ENCODE measurements at regions not wholly inside any gene's neighbourhood (a gene's known extent, or its start where the extent isn't known, plus 50 kb on each side); places are given as distances from the start of the nearest gene placed in this dataset.
"Not testable (repeated sequence)": the region's sequence is repeated elsewhere in the genome, so short reads cannot be mapped to it uniquely, and the experiment has no call there.

DNA sequence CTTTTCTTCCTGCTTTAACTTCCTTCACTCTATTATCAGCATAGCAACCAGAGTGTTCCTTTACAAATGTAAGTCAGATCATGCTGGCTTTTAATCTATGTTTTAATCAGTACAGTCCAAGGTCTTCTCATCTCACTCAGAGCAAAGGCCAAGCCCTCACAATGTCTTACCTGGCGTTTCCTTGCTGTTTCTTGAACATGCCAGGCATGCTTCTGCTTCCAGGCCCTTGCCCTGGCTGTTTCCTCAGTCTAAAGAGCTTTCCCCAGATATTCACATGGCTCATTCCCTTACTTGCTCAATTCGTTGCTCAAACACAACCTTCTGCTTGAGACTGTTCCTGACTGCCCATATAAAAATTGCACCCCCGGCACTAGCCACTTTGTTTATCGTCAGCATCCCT is 121.7 kb upstream of the GLRA1 start:
- DNase-seq (ENCODE audit: low read depth): no peak

DNA sequence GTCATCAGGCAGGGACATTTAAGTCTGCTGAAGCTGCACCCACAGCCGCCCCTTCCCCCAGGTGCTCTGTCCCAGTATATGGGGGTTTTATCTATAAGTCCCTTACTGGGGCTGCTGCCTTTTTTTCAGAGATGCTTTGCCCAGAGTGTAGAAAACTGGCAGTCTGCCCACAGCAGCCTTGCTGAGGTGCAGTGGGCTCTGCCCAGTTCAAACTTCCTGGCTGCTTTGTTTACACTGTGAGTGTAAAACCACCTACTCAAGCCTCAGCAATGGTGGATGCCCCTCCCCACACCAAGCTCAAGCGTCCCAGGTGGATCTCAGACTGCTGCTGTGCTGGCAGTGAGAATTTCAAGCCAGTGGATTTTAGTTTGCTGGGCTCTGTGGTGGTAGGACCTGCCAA is 114.2 kb upstream of the GLRA1 start:
- not testable (repeated sequence) for DNase-seq (ENCODE audit: low read depth)

DNA sequence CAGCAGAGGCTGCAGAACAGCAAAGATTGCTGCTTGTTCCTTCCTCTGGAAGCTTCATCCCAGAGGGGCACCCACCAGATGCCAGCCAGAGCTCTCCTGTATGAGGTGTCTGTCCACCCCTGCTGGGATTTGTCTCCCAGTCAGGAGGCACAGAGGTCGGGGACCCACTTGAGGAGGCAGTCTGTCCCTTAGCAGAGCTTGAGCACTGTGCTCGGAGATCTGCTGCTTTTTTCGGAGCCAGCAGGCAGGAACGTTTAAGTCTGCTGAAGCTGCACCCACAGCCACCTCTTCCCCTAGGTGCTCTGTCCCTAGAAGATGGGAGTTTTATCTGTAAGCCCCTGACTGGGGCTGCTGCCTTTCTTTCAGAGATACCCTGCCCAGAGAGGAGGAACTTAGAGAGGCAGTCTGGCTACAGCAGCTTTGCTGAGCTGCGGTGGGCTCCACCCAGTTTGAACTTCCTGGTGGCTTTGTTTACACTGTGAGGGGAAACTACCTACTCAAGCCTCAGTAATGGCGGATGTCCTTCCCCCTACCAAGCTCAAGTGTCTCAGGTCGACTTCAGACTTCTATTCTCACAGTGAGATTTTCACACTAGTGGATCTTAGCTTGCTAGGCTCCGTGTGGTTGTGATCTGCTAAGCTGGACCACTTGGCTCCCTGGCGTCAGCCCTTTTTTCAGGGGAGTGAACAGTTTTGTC is 101.8 kb upstream of the GLRA1 start:
- not testable (repeated sequence) for DNase-seq (ENCODE audit: low read depth)

DNA sequence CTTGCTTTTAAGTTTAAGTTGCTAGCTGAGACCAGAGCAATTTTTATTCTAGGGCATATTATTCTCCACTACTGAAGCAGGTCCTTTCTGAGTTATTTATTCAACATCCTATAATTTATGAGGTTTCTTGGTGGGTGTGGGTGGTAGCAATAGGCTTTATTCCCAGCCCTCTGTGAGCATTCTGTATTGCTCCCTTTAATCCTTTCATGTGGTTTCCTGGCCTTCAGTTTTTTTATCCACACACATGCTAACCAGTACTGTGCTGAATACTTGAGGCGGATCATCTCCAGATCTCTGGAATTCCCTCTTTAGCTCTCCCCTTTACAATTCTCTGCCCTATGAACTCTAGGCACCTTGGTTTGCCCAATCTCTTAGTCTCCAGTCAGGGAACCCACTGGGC is 91.8 kb upstream of the GLRA1 start:
- DNase-seq (ENCODE audit: low read depth): no peak

DNA sequence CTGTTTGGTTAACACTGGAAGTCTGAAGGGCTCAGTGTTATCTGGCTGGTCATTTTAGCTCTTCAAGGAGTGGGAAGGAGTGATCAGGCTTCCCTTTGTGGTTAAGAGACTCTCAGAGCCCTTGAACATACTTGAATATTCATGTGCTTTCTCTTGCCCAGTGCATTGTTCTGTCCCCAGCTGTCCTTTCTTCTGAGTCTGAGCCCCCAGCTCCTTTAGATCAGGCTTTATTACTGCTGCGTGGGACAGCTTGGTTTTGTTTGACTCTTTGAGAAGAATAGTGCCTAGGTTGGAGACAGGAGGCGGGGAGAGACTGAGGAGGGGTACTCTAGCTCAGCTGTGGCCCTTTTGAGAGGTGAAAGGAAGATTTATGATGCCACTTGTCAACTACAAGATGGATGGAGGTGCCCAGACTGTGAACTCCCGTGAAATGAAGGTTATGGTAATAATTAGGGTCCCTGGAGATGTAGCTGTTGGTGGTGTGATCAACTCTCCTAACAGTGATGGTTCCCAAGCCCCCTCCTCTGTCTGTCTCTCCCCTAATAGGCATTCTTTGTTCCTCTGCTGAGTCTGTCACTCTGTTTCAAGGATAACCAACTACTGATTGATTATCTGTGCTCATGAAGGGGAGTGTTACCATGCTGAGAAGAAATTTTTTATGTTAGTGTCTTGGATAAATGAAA is 83.1 kb upstream of the GLRA1 start:
- no peak for DNase-seq (ENCODE audit: low read depth)

DNA sequence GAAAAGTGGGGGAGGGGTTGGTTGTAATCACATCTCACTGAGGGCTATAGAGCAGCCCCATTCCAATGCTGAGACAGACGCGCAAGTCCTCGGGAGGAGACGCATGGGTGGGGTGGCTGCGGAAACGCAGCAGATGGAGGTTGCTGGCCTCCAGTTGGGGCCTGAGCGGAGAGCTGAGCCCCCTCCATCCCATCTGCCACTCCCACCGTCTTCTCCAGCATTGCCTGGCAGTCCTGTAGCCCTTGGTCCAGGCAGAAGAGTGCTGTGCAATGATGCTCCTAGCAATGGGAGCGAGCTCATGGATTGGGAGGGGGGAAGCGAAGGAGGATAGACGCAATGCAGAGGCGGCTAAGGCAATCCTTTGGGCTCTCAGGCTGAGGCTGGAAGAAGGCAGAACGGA is 79.4 kb upstream of the GLRA1 start:
- no peak for DNase-seq (ENCODE audit: low read depth)
